ENCODE measurements at regions not wholly inside any gene's neighbourhood (a gene's known extent, or its start where the extent isn't known, plus 50 kb on each side); places are given as distances from the start of the nearest gene placed in this dataset.

DNA sequence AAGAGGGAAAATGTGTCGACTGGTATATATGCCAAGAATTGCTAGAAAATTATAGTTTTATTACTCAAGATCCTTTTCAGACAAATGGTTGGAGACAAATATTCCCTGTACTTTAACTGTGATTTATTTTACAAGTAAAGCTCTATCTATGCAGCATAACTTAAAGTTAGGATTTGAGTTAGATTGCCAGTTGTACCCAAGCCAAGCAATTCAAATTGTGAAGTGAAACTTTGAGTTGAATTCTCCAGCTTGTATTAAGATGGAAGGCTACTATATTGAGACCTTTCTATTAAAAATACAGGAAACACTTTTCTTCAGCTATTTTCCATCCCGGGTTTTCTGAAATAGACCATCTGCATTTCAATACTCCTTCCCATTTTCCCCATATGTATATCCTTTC, 333.1 kb upstream of the RBMS3 start:
- Mint-ChIP-seq H3K27ac (no peak overlapping the region), H3K4me1 (no peaks in the 10 kb centered on the region), H3K36me3 (ENCODE audit: low read depth) (no peaks in the 10 kb centered on the region), H3K4me3 (no peak overlapping the region), H3K27me3 (ENCODE audit: insufficient read depth, low read depth, poor library complexity) (no peaks in the 10 kb centered on the region), H3K9me3 (no peaks in the 10 kb centered on the region)
- H4K20me1 ChIP-seq (replicated peaks; ENCODE audit: insufficient read depth): no peaks in the 10 kb centered on the region
- H3K79me2 ChIP-seq (replicated peaks; ENCODE audit: insufficient read depth): no peaks in the 10 kb centered on the region
- DNase-seq (ENCODE audit: low spot score): no peak
- H3K4me1 ChIP-seq (ENCODE audit: insufficient read depth): no peaks in the 10 kb centered on the region
- TF ChIP-seq, protein P1, sequence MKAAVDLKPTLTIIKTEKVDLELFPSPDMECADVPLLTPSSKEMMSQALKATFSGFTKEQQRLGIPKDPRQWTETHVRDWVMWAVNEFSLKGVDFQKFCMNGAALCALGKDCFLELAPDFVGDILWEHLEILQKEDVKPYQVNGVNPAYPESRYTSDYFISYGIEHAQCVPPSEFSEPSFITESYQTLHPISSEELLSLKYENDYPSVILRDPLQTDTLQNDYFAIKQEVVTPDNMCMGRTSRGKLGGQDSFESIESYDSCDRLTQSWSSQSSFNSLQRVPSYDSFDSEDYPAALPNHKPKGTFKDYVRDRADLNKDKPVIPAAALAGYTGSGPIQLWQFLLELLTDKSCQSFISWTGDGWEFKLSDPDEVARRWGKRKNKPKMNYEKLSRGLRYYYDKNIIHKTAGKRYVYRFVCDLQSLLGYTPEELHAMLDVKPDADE (IDR thresholded peaks at IDR 0.05): no peak
- TF ChIP-seq, protein P2, sequence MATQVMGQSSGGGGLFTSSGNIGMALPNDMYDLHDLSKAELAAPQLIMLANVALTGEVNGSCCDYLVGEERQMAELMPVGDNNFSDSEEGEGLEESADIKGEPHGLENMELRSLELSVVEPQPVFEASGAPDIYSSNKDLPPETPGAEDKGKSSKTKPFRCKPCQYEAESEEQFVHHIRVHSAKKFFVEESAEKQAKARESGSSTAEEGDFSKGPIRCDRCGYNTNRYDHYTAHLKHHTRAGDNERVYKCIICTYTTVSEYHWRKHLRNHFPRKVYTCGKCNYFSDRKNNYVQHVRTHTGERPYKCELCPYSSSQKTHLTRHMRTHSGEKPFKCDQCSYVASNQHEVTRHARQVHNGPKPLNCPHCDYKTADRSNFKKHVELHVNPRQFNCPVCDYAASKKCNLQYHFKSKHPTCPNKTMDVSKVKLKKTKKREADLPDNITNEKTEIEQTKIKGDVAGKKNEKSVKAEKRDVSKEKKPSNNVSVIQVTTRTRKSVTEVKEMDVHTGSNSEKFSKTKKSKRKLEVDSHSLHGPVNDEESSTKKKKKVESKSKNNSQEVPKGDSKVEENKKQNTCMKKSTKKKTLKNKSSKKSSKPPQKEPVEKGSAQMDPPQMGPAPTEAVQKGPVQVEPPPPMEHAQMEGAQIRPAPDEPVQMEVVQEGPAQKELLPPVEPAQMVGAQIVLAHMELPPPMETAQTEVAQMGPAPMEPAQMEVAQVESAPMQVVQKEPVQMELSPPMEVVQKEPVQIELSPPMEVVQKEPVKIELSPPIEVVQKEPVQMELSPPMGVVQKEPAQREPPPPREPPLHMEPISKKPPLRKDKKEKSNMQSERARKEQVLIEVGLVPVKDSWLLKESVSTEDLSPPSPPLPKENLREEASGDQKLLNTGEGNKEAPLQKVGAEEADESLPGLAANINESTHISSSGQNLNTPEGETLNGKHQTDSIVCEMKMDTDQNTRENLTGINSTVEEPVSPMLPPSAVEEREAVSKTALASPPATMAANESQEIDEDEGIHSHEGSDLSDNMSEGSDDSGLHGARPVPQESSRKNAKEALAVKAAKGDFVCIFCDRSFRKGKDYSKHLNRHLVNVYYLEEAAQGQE (IDR thresholded peaks at IDR 0.05; ENCODE audit: unreplicated experiment): no peak
- no peak for TF ChIP-seq EZH2phosphoT487 (IDR thresholded peaks at IDR 0.05; ENCODE audit: unreplicated experiment)
- TF ChIP-seq ZNF331 (CRISPR knock-in tag; IDR thresholded peaks at IDR 0.05; ENCODE audit: low read depth): no peak
- TF ChIP-seq JUNB (IDR thresholded peaks at IDR 0.05; ENCODE audit: unreplicated experiment): no peak
- TF ChIP-seq, protein P3, sequence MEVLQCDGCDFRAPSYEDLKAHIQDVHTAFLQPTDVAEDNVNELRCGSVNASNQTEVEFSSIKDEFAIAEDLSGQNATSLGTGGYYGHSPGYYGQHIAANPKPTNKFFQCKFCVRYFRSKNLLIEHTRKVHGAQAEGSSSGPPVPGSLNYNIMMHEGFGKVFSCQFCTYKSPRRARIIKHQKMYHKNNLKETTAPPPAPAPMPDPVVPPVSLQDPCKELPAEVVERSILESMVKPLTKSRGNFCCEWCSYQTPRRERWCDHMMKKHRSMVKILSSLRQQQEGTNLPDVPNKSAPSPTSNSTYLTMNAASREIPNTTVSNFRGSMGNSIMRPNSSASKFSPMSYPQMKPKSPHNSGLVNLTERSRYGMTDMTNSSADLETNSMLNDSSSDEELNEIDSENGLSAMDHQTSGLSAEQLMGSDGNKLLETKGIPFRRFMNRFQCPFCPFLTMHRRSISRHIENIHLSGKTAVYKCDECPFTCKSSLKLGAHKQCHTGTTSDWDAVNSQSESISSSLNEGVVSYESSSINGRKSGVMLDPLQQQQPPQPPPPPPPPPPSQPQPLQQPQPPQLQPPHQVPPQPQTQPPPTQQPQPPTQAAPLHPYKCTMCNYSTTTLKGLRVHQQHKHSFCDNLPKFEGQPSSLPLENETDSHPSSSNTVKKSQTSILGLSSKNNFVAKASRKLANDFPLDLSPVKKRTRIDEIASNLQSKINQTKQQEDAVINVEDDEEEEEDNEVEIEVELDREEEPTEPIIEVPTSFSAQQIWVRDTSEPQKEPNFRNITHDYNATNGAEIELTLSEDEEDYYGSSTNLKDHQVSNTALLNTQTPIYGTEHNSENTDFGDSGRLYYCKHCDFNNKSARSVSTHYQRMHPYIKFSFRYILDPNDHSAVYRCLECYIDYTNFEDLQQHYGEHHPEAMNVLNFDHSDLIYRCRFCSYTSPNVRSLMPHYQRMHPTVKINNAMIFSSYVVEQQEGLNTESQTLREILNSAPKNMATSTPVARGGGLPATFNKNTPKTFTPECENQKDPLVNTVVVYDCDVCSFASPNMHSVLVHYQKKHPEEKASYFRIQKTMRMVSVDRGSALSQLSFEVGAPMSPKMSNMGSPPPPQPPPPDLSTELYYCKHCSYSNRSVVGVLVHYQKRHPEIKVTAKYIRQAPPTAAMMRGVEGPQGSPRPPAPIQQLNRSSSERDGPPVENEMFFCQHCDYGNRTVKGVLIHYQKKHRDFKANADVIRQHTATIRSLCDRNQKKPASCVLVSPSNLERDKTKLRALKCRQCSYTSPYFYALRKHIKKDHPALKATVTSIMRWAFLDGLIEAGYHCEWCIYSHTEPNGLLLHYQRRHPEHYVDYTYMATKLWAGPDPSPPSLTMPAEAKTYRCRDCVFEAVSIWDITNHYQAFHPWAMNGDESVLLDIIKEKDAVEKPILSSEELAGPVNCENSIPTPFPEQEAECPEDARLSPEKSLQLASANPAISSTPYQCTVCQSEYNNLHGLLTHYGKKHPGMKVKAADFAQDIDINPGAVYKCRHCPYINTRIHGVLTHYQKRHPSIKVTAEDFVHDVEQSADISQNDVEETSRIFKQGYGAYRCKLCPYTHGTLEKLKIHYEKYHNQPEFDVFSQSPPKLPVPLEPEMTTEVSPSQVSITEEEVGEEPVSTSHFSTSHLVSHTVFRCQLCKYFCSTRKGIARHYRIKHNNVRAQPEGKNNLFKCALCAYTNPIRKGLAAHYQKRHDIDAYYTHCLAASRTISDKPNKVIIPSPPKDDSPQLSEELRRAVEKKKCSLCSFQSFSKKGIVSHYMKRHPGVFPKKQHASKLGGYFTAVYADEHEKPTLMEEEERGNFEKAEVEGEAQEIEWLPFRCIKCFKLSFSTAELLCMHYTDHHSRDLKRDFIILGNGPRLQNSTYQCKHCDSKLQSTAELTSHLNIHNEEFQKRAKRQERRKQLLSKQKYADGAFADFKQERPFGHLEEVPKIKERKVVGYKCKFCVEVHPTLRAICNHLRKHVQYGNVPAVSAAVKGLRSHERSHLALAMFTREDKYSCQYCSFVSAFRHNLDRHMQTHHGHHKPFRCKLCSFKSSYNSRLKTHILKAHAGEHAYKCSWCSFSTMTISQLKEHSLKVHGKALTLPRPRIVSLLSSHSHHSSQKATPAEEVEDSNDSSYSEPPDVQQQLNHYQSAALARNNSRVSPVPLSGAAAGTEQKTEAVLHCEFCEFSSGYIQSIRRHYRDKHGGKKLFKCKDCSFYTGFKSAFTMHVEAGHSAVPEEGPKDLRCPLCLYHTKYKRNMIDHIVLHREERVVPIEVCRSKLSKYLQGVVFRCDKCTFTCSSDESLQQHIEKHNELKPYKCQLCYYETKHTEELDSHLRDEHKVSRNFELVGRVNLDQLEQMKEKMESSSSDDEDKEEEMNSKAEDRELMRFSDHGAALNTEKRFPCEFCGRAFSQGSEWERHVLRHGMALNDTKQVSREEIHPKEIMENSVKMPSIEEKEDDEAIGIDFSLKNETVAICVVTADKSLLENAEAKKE (CRISPR knock-in tag; IDR thresholded peaks at IDR 0.05): no peak
- no peak for TF ChIP-seq CREB1 (CRISPR knock-in tag; IDR thresholded peaks at IDR 0.05; ENCODE audit: low read depth)
- no peak for TF ChIP-seq STAT1 (IDR thresholded peaks at IDR 0.05; ENCODE audit: unreplicated experiment)
- TF ChIP-seq, protein P4, sequence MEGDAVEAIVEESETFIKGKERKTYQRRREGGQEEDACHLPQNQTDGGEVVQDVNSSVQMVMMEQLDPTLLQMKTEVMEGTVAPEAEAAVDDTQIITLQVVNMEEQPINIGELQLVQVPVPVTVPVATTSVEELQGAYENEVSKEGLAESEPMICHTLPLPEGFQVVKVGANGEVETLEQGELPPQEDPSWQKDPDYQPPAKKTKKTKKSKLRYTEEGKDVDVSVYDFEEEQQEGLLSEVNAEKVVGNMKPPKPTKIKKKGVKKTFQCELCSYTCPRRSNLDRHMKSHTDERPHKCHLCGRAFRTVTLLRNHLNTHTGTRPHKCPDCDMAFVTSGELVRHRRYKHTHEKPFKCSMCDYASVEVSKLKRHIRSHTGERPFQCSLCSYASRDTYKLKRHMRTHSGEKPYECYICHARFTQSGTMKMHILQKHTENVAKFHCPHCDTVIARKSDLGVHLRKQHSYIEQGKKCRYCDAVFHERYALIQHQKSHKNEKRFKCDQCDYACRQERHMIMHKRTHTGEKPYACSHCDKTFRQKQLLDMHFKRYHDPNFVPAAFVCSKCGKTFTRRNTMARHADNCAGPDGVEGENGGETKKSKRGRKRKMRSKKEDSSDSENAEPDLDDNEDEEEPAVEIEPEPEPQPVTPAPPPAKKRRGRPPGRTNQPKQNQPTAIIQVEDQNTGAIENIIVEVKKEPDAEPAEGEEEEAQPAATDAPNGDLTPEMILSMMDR (conservative IDR thresholded peaks at IDR 0.05; ENCODE audit: low read depth in 2 of 2): no peak
- no peak for TF ChIP-seq EZH2 (IDR thresholded peaks at IDR 0.05; ENCODE audit: low read depth, unreplicated experiment)
- TF ChIP-seq NANOG (IDR thresholded peaks at IDR 0.05; ENCODE audit: borderline replicate concordance): no peak
- TF ChIP-seq POLR2AphosphoS5 (IDR thresholded peaks at IDR 0.05; ENCODE audit: low read depth): no peak
- TF ChIP-seq ZNF114 (CRISPR knock-in tag; IDR thresholded peaks at IDR 0.05): no peak
- no peak overlapping the region for H2AFZ ChIP-seq
- H3K27ac ChIP-seq (ENCODE audit: low read depth): no peak overlapping the region
- H3K9me2 ChIP-seq (ENCODE audit: insufficient read depth): no peaks in the 10 kb centered on the region
- no peaks in the 10 kb centered on the region for H3K36me3 ChIP-seq (ENCODE audit: insufficient read depth)
- no peaks in the 10 kb centered on the region for H3F3A ChIP-seq (replicated peaks; ENCODE audit: low read depth)
- H3K27me3 ChIP-seq (ENCODE audit: insufficient read depth): no peaks in the 10 kb centered on the region
- ATAC-seq: no peak
- H3K4me3 ChIP-seq: no peak overlapping the region
- H3K4me2 ChIP-seq: no peak overlapping the region
